ENCODE measurements at regions not wholly inside any gene's neighbourhood (a gene's known extent, or its start where the extent isn't known, plus 50 kb on each side); places are given as distances from the start of the nearest gene placed in this dataset.
"Not testable (repeated sequence)": the region's sequence is repeated elsewhere in the genome, so short reads cannot be mapped to it uniquely, and the experiment has no call there.

DNA sequence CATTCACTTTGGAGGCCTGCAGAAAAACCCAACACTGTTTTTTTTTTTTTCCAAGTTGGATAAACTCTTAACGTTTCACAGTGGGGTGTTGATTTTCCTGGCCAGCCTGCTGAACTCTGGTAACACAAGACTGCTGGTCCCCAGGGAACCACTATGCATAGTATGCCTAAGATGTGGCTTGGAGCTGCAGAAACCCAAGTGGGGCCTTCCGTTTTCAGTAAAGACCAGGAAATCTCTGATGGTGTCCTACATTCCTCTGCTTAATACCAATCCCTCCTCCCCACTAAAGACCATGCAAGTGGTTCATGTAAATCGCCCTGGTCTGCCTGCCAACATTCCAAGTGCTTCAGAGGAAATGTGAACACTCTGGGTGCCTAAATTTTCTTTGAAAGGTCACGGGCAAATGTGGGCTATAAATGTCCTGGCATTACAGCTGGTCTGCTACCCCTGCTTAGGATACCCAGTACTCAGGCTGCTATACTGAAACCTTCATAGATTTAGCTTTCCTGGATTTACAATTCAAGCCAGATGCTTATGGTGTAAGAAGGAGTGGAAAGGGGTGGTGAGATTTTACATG lies 615.4 kb downstream of the MAFB start:
- ATAC-seq = no peak
- no peak for DNase-seq

DNA sequence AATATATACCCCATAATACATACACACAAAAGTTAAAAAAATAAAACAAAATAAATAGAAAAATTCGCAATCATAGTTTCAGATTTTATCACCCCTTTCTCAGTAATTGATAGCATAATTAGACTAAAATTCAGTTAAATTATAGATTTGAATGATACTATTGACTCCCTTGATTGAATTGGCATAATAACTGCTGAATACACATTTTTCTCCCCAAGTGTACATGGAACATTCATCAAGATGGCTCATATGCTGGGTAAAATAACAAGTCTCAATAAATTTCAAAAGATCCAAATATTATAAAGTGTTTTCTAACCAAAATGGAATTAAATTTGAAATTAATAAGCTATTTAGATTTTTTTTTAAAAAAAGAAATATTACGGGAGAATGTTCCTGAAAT lies 616.1 kb downstream of the MAFB start:
- ATAC-seq (no peak), DNase-seq (no peak)

- DNase-seq = no peak
- no peak for ATAC-seq
Observed at GRCh38 chr20:40056171-40056570, 632.9 kb downstream of the MAFB start.

DNA sequence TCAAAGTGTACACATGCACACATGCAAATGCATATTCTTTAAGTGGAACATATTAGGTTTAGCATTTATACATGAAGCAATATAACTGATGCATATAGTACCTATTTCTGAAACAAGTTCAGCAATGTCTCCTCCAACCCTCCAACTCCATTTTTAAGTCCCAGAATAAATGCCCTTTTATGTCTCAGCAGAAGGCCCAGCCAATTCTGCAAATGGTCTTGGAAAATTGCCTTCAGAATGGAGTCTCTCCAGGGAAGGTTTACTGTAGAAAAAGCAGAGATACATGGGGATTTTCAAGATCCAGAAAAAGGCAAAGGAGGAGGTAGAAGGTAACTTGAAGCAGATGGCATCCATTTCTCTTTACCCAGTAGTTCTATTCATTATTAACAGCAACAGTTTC lies 633.3 kb downstream of the MAFB start:
- ATAC-seq (no peak), DNase-seq (no peak)

- ATAC-seq (no peak), DNase-seq (no peak)
Observed at GRCh38 chr20:40054311-40054710, 634.7 kb downstream of the MAFB start.

DNA sequence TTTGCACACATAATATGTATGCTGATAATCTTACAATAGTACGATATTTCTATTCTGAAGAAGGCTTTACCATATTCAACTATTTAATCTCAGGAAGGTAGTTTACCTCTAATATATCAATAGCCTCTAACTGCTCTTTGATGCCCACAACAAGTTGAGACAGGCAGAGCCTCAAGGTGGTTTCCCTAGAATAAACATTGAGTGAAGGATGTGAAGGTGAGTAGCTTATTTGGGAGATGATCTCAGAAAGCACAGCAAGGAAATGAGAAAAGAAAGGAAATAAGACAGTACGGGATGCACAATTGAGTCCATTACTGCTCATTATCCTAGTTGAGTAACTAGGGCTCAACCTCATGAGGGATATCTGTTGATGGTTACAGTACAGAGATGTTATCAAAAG lies 638.4 kb downstream of the MAFB start:
- DNase-seq (no peak), ATAC-seq (no peak)

DNA sequence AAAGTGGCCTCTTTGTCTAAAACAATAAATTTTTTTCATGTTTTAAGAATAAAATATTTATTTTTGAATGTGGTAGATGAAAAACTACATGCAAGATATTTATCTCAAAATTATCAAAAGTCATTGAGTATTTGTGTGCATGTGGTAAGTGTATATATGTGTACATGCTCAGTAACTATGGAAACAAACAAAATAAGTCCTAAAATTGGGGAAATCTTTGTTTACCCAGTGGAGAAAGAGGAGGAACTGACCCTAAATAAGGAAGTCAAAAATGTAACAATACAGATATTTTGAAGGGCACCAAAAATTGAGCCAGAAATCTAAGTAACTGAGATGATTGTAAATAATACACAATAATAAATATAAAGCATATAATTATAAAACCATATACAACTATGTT lies 639.2 kb downstream of the MAFB start:
- no peak for DNase-seq

DNA sequence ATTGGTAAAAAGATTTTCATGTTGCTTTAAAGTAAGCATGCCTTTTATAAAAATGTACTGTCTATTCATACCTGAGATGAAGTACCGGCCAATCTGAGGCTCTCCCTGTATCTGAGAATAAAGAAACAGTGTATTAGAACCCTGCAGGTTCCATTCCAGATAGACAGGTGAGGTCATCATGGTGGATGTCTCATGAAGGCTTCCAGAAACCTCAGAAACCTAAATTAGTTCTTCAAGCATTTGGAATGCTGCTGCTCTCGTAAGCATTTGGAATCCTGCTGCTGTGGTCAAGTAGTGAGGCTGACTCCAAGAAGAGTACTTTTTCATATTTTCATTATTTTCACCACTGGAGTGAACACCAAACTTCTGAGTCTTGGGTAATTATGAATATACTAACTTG lies 642.3 kb downstream of the MAFB start:
- no peak for ATAC-seq
- DNase-seq = no peak

More for the DNA sequence above, 639.2 kb downstream of the MAFB start:
- ATAC-seq = no peak

DNA sequence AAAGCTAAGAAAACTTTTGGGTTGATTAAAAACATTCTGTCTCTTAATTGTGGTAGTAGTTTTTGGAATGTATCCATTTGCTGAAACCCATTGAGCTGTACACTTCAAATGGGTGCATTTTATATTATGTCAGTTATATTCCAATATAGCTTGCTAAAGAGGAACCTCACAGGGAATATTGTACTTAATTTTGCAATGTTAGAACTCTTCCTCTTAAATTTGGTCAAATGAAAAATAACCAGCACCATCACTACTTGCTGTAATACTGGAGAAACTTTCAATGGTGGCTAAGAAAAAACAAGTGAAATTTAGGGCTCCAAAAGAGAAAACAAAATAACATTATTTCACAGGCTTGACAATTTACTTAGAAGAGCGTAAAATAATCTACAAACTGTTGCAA lies 651.5 kb downstream of the MAFB start:
- ATAC-seq (no peak), DNase-seq (no peak)

GRCh38 chr20:40029589-40029988 lies 659.4 kb downstream of the MAFB start:
- no peak for DNase-seq
- no peak for ATAC-seq

GRCh38 chr20:40019510-40019909 lies 669.5 kb downstream of the MAFB start:
- DNase-seq (no peak), ATAC-seq (no peak)

DNA sequence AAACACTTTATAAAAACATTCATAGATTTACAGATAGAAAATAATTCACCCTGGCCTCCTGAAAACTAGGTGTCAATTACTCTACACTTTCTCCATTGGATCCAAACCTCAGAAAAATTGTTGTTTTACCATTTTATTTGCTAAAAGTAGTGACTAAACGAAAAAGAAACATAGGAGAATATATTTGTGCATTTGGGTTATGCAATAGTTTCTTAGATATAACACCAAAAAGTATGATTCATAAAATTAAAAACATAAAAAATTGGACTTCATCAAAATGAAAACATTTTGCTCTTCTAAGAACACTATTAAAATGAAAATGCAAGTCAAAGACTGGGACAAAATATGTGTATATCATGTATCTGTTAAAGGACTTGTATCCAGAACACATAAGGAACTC lies 671.3 kb downstream of the MAFB start:
- ATAC-seq = no peak
- DNase-seq = no peak

- no peak for DNase-seq
- no peak for ATAC-seq
Observed at GRCh38 chr20:40016890-40017289, 672.1 kb downstream of the MAFB start.

GRCh38 chr20:40016392-40016791 lies 672.6 kb downstream of the MAFB start:
- no peak for ATAC-seq
- no peak for DNase-seq

GRCh38 chr20:40012026-40012425 lies 677.0 kb downstream of the MAFB start:
- DNase-seq, ATAC-seq: not testable (repeated sequence)

GRCh38 chr20:40010483-40010882 lies 678.6 kb downstream of the MAFB start:
- no peak for ATAC-seq
- DNase-seq = no peak

GRCh38 chr20:40009542-40009941 lies 679.5 kb downstream of the MAFB start:
- ATAC-seq = no peak
- no peak for DNase-seq

DNA sequence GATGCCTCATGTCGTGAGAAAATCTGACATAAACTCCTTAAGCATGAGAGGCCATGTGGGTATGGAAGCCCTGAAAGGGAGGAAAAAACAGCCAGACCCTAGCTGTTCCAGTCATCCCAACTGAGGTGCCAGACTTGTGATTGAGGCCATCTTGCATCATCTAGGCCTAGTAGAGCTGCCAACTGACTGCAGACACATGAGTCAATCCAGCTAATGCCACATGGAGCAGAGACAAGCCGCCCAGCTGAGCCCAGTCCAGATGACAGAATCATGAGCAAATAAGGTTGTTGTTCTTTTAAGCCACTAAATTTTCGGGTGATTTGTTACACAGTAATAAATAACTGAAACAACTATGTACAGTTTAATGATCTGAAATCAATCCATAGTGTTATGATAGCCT lies 680.9 kb downstream of the MAFB start:
- no peak for DNase-seq
- ATAC-seq = no peak

DNA sequence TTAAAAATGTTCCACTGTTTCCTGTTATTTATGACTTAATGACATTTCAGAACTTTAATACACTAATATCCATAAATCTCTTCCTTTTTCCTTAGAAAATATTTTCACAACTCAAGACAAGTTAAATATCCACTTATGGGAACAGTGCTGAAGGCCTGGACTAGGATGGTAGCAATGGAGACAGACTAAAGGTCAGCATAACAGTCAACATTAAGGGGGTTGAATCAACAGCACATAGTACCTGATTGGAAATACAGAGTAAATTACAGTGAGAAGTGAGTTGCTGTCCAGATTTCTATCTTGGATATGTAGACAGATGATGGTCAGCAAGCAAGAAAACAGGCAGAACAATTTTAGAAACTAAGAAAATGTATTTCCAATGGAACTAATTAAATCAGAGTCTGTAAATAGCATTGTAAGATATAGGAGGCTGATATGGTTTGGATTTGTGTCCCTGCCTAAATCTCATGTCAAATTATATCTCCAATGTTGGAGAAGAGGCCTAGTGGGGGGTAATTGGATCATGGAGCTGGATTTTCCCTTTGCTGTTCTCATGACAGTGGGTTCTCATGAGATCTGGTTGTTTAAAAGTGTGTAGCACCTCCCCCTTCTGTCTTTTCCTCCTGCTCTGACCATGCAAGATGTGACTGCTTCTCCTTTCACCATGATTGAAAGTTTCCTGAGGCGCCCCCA lies 682.7 kb downstream of the MAFB start:
- DNase-seq = no peak
- no peak for ATAC-seq

- ATAC-seq, DNase-seq: not testable (repeated sequence)
Observed at GRCh38 chr20:40004092-40004491, 684.9 kb downstream of the MAFB start.

DNA sequence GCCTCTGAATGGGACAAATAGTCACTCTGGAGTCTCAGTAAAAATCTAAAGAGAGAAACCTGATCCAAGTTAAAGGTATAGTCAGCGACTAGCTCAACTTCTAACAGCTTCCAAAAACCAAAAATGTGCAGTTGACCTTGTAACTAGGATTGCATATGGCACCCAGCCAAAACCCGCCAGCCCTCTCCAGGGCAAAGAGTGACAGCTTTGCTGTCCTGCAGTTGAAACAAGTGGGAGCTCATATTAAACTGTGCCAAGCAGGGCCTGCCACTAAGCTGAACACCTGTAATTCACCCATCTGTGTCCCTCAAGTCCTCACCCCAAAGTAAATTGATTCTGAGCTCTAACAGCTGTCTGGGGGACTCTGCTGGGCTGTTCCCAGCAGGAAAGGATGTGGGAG lies 695.3 kb downstream of the MAFB start:
- ATAC-seq (no peak), DNase-seq (no peak)

- ATAC-seq (no peak), DNase-seq (no peak)
Observed at GRCh38 chr20:39990692-39991091, 698.3 kb downstream of the MAFB start.

DNA sequence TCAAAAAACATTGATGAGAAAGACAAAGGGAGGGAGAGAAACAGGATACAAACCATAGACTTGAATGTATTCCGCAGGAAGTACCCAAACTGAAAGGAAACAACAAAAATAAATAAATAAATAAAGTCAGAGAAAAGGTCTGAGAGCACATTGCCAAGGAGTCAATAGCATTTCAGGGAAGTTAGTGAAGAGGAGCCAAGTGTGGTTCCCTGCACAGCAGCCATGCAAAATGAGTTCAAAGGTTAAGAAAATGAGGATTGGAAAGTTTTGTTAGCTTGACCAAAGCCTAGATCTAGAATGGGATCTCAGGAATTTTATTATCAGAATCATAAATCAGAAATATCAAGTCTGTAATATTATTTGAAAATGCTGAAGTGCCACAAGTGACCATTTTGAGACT lies 700.0 kb downstream of the MAFB start:
- ATAC-seq = no peak
- DNase-seq = no peak

- ATAC-seq (no peak), DNase-seq (no peak)
Observed at GRCh38 chr20:39986173-39986904, 702.7 kb downstream of the MAFB start.
